NCI-H345 treated with DMSO at 0.1 percent for 48 hours (cell line): ENCODE measurements at regions not wholly inside any gene's neighbourhood (a gene's known extent, or its start where the extent isn't known, plus 50 kb on each side); places are given as distances from the start of the nearest gene placed in this dataset.

Experiments used
- DNase-seq: peaks from one replicate; lab custom pipeline; 2025; ENCODE audit not compliant: unreplicated experiment; lab: John Stamatoyannopoulos, UW

GRCh38 chr3:127033171-127033570 lies 50.3 kb downstream of the PLXNA1 start:
- no peak for DNase-seq

GRCh38 chr3:127033786-127034185 lies 50.9 kb downstream of the PLXNA1 start:
- no peak for DNase-seq

GRCh38 chr3:127034195-127034989 lies 51.5 kb downstream of the PLXNA1 start:
- no peak for DNase-seq

- DNase-seq, result no peak
These were observed 52.2 kb downstream of the PLXNA1 start for GRCh38 chr3:127034990-127035652.

- DNase-seq, result no peak
These were observed 52.8 kb downstream of the PLXNA1 start for GRCh38 chr3:127035677-127036076.

- DNase-seq, result no peak
These were observed 53.5 kb downstream of the PLXNA1 start for GRCh38 chr3:127036209-127037020.

- DNase-seq, result no peak
These were observed 54.1 kb downstream of the PLXNA1 start for GRCh38 chr3:127037021-127037400.

GRCh38 chr3:127037418-127037841 lies 54.5 kb downstream of the PLXNA1 start:
- DNase-seq, result no peak

GRCh38 chr3:127037971-127038446 lies 55.1 kb downstream of the PLXNA1 start:
- DNase-seq, result no peak

GRCh38 chr3:127038466-127038865 lies 55.6 kb downstream of the PLXNA1 start:
- DNase-seq, result no peak

- no peak for DNase-seq
These were observed 56.1 kb downstream of the PLXNA1 start for GRCh38 chr3:127038923-127039581.

- DNase-seq, result no peak
These were observed 56.8 kb downstream of the PLXNA1 start for GRCh38 chr3:127039719-127040118.

GRCh38 chr3:127040216-127040615 lies 57.3 kb downstream of the PLXNA1 start:
- no peak for DNase-seq

GRCh38 chr3:127041264-127041820 lies 58.4 kb downstream of the PLXNA1 start:
- DNase-seq, result no peak

GRCh38 chr3:127041933-127042332 lies 59.0 kb downstream of the PLXNA1 start:
- no peak for DNase-seq

- DNase-seq, result no peak
These were observed 59.7 kb downstream of the PLXNA1 start for GRCh38 chr3:127042634-127043033.

- DNase-seq, result no peak
These were observed 60.2 kb downstream of the PLXNA1 start for GRCh38 chr3:127043041-127043641.

GRCh38 chr3:127043731-127044510 lies 61.0 kb downstream of the PLXNA1 start:
- no peak for DNase-seq

- peak; percentile 16 for DNase-seq
These were observed 62.1 kb downstream of the PLXNA1 start for GRCh38 chr3:127044996-127045395.
